ENCODE measurements at regions not wholly inside any gene's neighbourhood (a gene's known extent, or its start where the extent isn't known, plus 50 kb on each side); places are given as distances from the start of the nearest gene placed in this dataset.

DNA sequence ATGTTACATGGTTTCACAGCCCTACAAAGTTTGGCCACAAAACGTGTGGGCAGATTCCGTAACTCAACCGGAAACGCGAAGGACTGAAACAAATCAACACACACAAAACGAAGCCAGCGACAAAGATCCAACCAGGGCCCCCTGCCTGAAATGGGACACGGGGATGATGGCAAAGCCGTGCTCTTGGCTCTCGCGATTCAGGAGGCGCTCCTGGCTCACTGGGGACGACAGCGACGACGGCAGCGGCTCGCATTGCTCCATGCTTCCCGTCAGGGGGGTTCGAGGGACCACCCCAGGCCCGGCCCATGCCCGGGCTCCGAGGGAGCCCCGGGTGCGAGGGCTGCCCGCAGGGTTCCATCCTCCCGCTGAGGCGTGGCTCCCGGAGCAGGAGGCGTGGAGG is 4786.8 kb upstream of the OR11H1 start:
- TF ChIP-seq, protein P1, sequence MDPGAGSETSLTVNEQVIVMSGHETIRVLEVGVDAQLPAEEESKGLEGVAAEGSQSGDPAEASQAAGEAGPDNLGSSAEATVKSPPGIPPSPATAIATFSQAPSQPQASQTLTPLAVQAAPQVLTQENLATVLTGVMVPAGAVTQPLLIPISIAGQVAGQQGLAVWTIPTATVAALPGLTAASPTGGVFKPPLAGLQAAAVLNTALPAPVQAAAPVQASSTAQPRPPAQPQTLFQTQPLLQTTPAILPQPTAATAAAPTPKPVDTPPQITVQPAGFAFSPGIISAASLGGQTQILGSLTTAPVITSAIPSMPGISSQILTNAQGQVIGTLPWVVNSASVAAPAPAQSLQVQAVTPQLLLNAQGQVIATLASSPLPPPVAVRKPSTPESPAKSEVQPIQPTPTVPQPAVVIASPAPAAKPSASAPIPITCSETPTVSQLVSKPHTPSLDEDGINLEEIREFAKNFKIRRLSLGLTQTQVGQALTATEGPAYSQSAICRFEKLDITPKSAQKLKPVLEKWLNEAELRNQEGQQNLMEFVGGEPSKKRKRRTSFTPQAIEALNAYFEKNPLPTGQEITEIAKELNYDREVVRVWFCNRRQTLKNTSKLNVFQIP (CRISPR knock-in tag; IDR thresholded peaks at IDR 0.05; ENCODE audit: borderline replicate concordance, low read depth), result no peak
- TF ChIP-seq SNAI2 (CRISPR knock-in tag; IDR thresholded peaks at IDR 0.05) (no peak), RARB (CRISPR knock-in tag; IDR thresholded peaks at IDR 0.05) (no peak), ESRRG (CRISPR knock-in tag; IDR thresholded peaks at IDR 0.05) (no peak), ZFP3 (CRISPR knock-in tag; IDR thresholded peaks at IDR 0.05) (no peak), ZNF70 (CRISPR knock-in tag; IDR thresholded peaks at IDR 0.05) (no peak)
- TF ChIP-seq, protein P2, sequence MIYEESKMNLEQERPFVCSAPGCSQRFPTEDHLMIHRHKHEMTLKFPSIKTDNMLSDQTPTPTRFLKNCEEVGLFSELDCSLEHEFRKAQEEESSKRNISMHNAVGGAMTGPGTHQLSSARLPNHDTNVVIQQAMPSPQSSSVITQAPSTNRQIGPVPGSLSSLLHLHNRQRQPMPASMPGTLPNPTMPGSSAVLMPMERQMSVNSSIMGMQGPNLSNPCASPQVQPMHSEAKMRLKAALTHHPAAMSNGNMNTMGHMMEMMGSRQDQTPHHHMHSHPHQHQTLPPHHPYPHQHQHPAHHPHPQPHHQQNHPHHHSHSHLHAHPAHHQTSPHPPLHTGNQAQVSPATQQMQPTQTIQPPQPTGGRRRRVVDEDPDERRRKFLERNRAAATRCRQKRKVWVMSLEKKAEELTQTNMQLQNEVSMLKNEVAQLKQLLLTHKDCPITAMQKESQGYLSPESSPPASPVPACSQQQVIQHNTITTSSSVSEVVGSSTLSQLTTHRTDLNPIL (CRISPR knock-in tag; IDR thresholded peaks at IDR 0.05; ENCODE audit: low read depth), result no peak
